ENCODE measurements at regions not wholly inside any gene's neighbourhood (a gene's known extent, or its start where the extent isn't known, plus 50 kb on each side); places are given as distances from the start of the nearest gene placed in this dataset.

DNA sequence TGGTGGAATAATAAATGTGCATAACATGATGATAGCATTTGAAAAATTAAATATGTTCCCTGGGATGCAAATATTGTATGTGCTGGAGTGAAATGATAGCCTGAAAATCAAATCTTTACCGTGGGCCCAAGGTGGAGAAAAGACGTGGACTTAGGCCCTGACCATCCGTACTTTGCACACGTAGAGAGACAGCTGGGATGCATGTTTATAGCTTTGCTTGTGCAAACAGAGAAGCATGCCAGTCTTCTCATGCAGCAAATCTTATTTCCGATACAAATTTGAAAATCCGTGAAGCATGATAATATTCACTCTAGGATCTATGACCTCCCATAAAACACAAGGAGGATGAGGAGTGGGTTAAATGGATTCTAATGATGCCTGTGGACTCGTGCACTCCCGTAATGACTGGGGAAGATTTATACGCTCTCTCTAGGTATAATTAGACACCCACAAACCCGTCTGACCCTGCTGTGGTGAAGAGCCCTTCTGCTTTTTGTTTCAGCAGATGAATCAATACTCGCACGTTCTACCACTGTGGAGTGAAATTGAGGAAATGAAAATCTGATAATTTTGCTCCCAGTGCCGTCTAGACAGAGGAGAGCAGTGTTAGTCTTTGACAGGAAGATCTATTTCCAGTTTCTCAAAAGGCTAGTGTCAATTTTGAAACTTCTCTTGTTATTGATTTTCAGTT lies 810.3 kb upstream of the SALL3 start:
- TF ChIP-seq, protein P1, sequence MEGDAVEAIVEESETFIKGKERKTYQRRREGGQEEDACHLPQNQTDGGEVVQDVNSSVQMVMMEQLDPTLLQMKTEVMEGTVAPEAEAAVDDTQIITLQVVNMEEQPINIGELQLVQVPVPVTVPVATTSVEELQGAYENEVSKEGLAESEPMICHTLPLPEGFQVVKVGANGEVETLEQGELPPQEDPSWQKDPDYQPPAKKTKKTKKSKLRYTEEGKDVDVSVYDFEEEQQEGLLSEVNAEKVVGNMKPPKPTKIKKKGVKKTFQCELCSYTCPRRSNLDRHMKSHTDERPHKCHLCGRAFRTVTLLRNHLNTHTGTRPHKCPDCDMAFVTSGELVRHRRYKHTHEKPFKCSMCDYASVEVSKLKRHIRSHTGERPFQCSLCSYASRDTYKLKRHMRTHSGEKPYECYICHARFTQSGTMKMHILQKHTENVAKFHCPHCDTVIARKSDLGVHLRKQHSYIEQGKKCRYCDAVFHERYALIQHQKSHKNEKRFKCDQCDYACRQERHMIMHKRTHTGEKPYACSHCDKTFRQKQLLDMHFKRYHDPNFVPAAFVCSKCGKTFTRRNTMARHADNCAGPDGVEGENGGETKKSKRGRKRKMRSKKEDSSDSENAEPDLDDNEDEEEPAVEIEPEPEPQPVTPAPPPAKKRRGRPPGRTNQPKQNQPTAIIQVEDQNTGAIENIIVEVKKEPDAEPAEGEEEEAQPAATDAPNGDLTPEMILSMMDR (IDR thresholded peaks at IDR 0.05) = no peak
- no peak for TF ChIP-seq POLR2A (IDR thresholded peaks at IDR 0.05)
